Testis (tissue), 2 donors: ENCODE measurements at regions not wholly inside any gene's neighbourhood (a gene's known extent, or its start where the extent isn't known, plus 50 kb on each side); places are given as distances from the start of the nearest gene placed in this dataset.

Experiments used
- POLR2A ChIP-seq: fragments of 450-650 bp; IDR thresholded peaks from one replicate; pipeline ENCODE4 v1.6.1; 2017; ENCODE audit warnings: antibody characterized with exemption, mild to moderate bottlenecking, moderate library complexity
- TF ChIP-seq, protein P1 (sequence below), 3 experiments: fragments of 450-650 bp in 2 of 3; fragments of 200-600 bp in 1 of 3; sonication (generic) in 1 of 3; IDR thresholded peaks; one replicate each; pipeline ENCODE4 v1.5.1; 2016 to 2019; ENCODE audit warnings: antibody characterized with exemption in 3 of 3, mild to moderate bottlenecking in 2 of 3, moderate library complexity in 1 of 3

GRCh38 chr3:117695871-117696645 is 986.5 kb downstream of the TUSC7 start:
- no peak for TF ChIP-seq POLR2A
- TF ChIP-seq, protein P1, sequence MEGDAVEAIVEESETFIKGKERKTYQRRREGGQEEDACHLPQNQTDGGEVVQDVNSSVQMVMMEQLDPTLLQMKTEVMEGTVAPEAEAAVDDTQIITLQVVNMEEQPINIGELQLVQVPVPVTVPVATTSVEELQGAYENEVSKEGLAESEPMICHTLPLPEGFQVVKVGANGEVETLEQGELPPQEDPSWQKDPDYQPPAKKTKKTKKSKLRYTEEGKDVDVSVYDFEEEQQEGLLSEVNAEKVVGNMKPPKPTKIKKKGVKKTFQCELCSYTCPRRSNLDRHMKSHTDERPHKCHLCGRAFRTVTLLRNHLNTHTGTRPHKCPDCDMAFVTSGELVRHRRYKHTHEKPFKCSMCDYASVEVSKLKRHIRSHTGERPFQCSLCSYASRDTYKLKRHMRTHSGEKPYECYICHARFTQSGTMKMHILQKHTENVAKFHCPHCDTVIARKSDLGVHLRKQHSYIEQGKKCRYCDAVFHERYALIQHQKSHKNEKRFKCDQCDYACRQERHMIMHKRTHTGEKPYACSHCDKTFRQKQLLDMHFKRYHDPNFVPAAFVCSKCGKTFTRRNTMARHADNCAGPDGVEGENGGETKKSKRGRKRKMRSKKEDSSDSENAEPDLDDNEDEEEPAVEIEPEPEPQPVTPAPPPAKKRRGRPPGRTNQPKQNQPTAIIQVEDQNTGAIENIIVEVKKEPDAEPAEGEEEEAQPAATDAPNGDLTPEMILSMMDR (IDR thresholded peaks at IDR 0.05): no peak
